Breast epithelium (tissue), 4 donors: ENCODE measurements at regions not wholly inside any gene's neighbourhood (a gene's known extent, or its start where the extent isn't known, plus 50 kb on each side); places are given as distances from the start of the nearest gene placed in this dataset.
A peak's percentile ranks its signal among the peaks of the same experiment; 100 is the strongest.

Experiments used
- DNase-seq, 2 donors: peaks; one replicate each; pipeline ENCODE4 v3.0.0-alpha.2; 2019; ENCODE audit warnings: low spot score in 2 of 2
- H3K27ac ChIP-seq, 2 donors: fragments of 200-600 bp; sonication (generic) in 1 of 2; one replicate each; pipeline ENCODE4 v1.5.1; 2016 to 2019; ENCODE audit warnings: mild to moderate bottlenecking in 1 of 2
- H3K27me3 ChIP-seq, 2 donors: fragments of 200-600 bp; sonication (generic) in 1 of 2; one replicate each; pipeline versions ENCODE4 v1.5.1 to v1.6.0; 2017 to 2019; ENCODE audit warnings: control low read depth in 1 of 2, mild to moderate bottlenecking in 1 of 2
- H3K36me3 ChIP-seq: fragments of 200-600 bp; one replicate; pipeline ENCODE4 v1.5.1; 2019
- H3K4me1 ChIP-seq, 2 donors: fragments of 200-600 bp; sonication (generic); one replicate each; pipeline ENCODE4 v1.5.1; 2016 to 2019; ENCODE audit warnings: control low read depth in 1 of 2
- H3K4me3 ChIP-seq, 3 donors: fragments of 200-600 bp; sonication (generic); 1 replicate in 2 of 3; 2 replicates in 1 of 3; pipeline ENCODE4 v1.5.1; 2016 to 2019; ENCODE audit warnings: mild to moderate bottlenecking in 3 of 3, moderate library complexity in 2 of 3
- H3K9me3 ChIP-seq, 2 donors: fragments of 200-600 bp; sonication (generic) in 1 of 2; one replicate each; pipeline ENCODE4 v1.5.1; 2016 to 2019; ENCODE audit warnings: control low read depth in 1 of 2
- POLR2A ChIP-seq: fragments of 450-650 bp; IDR thresholded peaks from one replicate; pipeline ENCODE4 v1.6.1; 2016; ENCODE audit warnings: antibody characterized with exemption, mild to moderate bottlenecking, moderate library complexity
- POLR2AphosphoS5 ChIP-seq, 3 donors: sonication (generic); formaldehyde crosslinking; IDR thresholded peaks; one replicate each; pipeline ENCODE4 v1.6.1; 2017; ENCODE audit warnings: antibody characterized with exemption in 3 of 3
- intact Hi-C: fragments of 100-400 bp; cut with DNase I; formaldehyde crosslinking; loops from one replicate; pipeline ENCODE4 v1.15.1; 2023; ENCODE audit warnings: low total_unique reads
- TF ChIP-seq, protein P1 (sequence below), 3 donors: fragments of 450-650 bp; IDR thresholded peaks; one replicate each; pipeline ENCODE4 v1.5.1; 2016 to 2017; ENCODE audit warnings: antibody characterized with exemption in 3 of 3, mild to moderate bottlenecking in 3 of 3, moderate library complexity in 3 of 3

GRCh38 chr1:219352961-219353651 is 179.4 kb downstream of the LYPLAL1 start:
- no peak for DNase-seq
- no peak overlapping the region for H3K27ac ChIP-seq
- H3K27me3 ChIP-seq, result no peaks in the 10 kb centered on the region
- no peak for TF ChIP-seq POLR2AphosphoS5 (IDR thresholded peaks at IDR 0.05)
- TF ChIP-seq, protein P1, sequence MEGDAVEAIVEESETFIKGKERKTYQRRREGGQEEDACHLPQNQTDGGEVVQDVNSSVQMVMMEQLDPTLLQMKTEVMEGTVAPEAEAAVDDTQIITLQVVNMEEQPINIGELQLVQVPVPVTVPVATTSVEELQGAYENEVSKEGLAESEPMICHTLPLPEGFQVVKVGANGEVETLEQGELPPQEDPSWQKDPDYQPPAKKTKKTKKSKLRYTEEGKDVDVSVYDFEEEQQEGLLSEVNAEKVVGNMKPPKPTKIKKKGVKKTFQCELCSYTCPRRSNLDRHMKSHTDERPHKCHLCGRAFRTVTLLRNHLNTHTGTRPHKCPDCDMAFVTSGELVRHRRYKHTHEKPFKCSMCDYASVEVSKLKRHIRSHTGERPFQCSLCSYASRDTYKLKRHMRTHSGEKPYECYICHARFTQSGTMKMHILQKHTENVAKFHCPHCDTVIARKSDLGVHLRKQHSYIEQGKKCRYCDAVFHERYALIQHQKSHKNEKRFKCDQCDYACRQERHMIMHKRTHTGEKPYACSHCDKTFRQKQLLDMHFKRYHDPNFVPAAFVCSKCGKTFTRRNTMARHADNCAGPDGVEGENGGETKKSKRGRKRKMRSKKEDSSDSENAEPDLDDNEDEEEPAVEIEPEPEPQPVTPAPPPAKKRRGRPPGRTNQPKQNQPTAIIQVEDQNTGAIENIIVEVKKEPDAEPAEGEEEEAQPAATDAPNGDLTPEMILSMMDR (IDR thresholded peaks at IDR 0.05), result no peak
- TF ChIP-seq POLR2A, result no peak
- intact Hi-C loops, result no loop called here
- no peaks in the 10 kb centered on the region for H3K36me3 ChIP-seq
- no peak overlapping the region for H3K4me3 ChIP-seq
- no peaks in the 10 kb centered on the region for H3K4me1 ChIP-seq
- no peaks in the 10 kb centered on the region for H3K9me3 ChIP-seq

DNA sequence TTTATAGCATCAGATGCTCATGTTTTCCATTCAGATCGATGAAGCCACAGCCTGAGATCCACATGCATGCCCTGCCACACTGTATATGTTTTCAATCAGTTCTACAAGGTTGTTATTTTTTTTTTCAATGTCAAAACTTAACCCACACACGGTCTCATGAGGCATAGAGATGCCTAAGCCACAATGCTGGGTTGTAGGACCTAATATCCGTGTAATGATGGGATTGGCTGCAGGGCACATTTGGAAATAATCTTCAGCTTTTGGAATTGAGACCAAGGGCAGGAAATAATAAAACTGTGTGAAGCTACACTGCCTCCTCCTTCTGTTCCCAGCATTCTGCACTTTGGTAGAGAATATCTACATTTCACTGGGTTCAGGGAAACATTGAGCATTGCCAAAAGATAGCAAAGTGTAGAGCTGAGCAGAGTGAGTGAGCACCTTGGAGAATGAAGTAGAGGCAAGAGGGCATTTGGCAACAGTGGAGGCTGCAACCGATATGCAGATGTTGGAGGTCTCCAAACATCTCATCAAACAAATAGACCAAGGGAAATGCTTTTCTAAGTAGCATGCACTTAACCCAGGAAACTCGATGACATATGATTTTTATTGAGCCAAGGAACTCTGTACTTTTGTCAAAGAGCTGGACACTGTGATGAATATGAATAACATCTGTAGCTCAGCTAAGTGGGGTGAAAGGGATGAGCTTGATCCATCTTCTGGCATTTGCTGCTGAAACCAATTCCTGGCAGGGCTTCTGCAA is 176.7 kb downstream of the LYPLAL1 start:
- no peak for DNase-seq
- intact Hi-C loops, result no loop called here

GRCh38 chr1:219347921-219348391 is 174.3 kb downstream of the LYPLAL1 start:
- no peaks in the 10 kb centered on the region for H3K27me3 ChIP-seq
- TF ChIP-seq POLR2A, result no peak
- TF ChIP-seq, protein P1 (IDR thresholded peaks at IDR 0.05), result no peak
- no peak for TF ChIP-seq POLR2AphosphoS5 (IDR thresholded peaks at IDR 0.05)
- H3K4me1 ChIP-seq, result no peaks in the 10 kb centered on the region
- peak overlapping the region in 1 of 2 donors; percentile 46 for H3K27ac ChIP-seq
- intact Hi-C loops, result no loop called here
- no peak overlapping the region for H3K4me3 ChIP-seq
- peaks cover 0 to 5% of the 10 kb centered on the region in 2 donors for H3K9me3 ChIP-seq
- DNase-seq, result no peak
- H3K36me3 ChIP-seq, result no peaks in the 10 kb centered on the region

More for the DNA sequence above, 176.7 kb downstream of the LYPLAL1 start:
- no peaks in the 10 kb centered on the region for H3K4me1 ChIP-seq
- TF ChIP-seq, protein P1 (IDR thresholded peaks at IDR 0.05), result no peak
- TF ChIP-seq POLR2A (no peak), POLR2AphosphoS5 (IDR thresholded peaks at IDR 0.05) (no peak)
- H3K4me3 ChIP-seq, result no peak overlapping the region
- H3K36me3 ChIP-seq, result no peaks in the 10 kb centered on the region
- H3K9me3 ChIP-seq, result peaks cover 0 to 5% of the 10 kb centered on the region in 2 donors
- no peak overlapping the region for H3K27ac ChIP-seq
- H3K27me3 ChIP-seq, result no peaks in the 10 kb centered on the region

GRCh38 chr1:219347376-219347775 is 173.7 kb downstream of the LYPLAL1 start:
- H3K27me3 ChIP-seq, result no peaks in the 10 kb centered on the region
- no peak overlapping the region for H3K27ac ChIP-seq
- no peaks in the 10 kb centered on the region for H3K4me1 ChIP-seq
- H3K36me3 ChIP-seq, result no peaks in the 10 kb centered on the region
- TF ChIP-seq POLR2AphosphoS5 (IDR thresholded peaks at IDR 0.05), result no peak
- TF ChIP-seq, protein P1 (IDR thresholded peaks at IDR 0.05), result no peak
- TF ChIP-seq POLR2A, result no peak
- intact Hi-C loops, result no loop called here
- peaks cover 0 to 5% of the 10 kb centered on the region in 2 donors for H3K9me3 ChIP-seq
- no peak for DNase-seq
- no peak overlapping the region for H3K4me3 ChIP-seq

DNA sequence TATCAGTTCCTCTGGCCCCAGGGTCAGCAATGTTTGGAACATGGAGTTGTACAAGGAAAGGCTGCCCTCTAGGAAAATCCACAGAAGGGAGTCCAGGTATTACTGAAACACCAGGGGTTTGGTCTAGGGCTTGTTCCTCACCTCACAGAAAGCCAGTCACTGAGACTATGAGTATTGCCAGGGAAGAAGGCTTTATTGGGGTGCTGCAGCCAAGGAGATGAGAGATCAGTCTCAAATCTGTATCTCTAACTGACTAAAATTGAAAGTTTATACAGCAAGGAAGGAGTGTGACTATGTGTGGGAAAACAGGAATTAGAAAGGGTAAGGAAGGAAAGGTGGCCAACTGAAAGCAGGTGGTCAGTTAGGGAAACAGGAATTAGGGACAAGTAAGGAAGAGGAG is 172.3 kb downstream of the LYPLAL1 start:
- no peak overlapping the region for H3K27ac ChIP-seq
- DNase-seq, result no peak
- H3K36me3 ChIP-seq, result no peaks in the 10 kb centered on the region
- no peaks in the 10 kb centered on the region for H3K4me1 ChIP-seq
- no peaks in the 10 kb centered on the region for H3K27me3 ChIP-seq
- H3K9me3 ChIP-seq, result peaks cover 0 to 5% of the 10 kb centered on the region in 2 donors
- intact Hi-C loops, result no loop called here
- TF ChIP-seq, protein P1 (IDR thresholded peaks at IDR 0.05), result no peak
- TF ChIP-seq POLR2A, result no peak
- TF ChIP-seq POLR2AphosphoS5 (IDR thresholded peaks at IDR 0.05), result no peak
- no peak overlapping the region for H3K4me3 ChIP-seq
